Kidney tubule cell (primary cell): ENCODE measurements at regions not wholly inside any gene's neighbourhood (a gene's known extent, or its start where the extent isn't known, plus 50 kb on each side); places are given as distances from the start of the nearest gene placed in this dataset.

Experiments used
- DNase-seq: peaks from one replicate; pipeline ENCODE4 v3.0.0-alpha.2; 2018; ENCODE audit warnings: low spot score

DNA sequence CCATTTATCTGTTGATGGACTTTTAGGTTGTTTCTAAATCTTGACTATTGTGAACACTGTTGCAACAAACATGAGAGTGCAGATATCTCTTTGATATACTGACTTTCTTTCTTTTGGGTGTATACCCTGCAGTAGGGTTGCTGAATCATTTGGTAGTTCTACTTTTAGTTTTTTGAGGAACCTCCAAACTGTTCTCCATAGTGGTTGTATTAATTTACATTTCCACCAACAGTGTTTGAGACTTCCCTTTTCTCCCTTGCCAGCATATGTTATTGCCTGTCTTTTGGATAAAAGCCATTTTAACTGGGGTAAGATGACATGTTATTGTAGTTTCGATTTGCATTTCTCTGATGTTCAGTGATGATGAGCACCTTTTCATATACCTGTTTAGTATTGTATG lies 330.0 kb downstream of the DDX10 start:
- no peak for DNase-seq

DNA sequence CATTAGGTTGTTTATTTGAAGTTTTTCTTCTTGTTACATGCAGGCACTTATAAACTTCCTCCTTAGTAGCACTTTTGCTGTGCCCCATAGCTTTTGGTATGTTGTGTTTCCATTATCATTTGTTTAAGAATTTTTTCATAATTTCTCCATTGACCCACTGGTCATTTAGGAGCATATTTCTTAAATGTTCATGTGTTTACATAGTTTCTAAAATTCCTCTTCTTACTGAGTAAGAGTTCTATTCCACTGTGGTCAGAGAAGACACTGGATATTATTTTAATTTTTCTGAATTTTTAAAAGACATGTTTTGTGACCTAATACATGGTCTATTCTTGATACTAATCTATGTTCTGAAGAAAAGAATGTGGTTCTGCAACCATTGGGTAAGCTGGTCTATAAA lies 333.0 kb downstream of the DDX10 start:
- no peak for DNase-seq

DNA sequence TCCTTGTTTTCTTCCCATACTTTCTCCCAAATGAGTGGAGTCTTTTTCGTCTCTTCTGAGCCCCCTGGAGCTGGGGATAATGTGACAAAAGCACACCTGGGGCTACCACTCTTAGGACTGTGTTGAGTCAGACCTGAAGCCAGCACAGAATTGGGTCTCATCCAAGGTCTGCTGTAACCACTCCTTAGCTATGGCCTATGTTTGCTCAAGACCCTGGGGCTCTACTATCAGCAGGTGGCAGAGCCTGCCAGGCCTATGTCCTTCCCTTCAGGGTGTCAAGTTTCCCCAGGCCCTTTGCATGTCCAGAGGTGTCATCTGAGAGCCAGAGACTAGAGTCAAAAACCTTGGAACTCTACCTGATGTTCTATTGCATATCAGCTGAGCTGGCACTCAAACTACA lies 335.7 kb downstream of the DDX10 start:
- no peak for DNase-seq

DNA sequence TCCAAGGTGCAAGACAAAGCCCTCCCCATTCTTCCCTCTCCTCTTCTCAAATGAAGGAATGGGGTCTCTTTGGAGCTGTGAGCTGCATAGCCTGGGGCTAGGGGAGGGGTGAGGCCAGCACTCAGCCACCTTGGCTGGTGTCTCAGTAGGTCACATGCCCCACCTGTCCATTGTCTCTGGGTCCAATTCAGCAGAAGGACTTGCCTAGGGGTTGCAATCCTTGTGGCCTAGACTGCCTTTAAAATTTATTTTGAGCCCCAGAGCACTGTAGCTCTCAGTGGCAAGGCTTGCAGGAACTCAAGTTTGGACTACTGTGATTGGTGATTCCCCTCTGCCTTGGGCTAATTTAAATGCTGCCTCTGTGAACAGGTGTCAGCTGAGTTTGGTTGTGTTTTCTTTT lies 336.7 kb downstream of the DDX10 start:
- DNase-seq, result no peak

- no peak for DNase-seq
Observed at GRCh38 chr11:109012991-109013390, 348.1 kb downstream of the DDX10 start.

GRCh38 chr11:109015283-109015682 lies 350.4 kb downstream of the DDX10 start:
- no peak for DNase-seq

GRCh38 chr11:109016724-109017123 lies 351.9 kb downstream of the DDX10 start:
- no peak for DNase-seq

DNA sequence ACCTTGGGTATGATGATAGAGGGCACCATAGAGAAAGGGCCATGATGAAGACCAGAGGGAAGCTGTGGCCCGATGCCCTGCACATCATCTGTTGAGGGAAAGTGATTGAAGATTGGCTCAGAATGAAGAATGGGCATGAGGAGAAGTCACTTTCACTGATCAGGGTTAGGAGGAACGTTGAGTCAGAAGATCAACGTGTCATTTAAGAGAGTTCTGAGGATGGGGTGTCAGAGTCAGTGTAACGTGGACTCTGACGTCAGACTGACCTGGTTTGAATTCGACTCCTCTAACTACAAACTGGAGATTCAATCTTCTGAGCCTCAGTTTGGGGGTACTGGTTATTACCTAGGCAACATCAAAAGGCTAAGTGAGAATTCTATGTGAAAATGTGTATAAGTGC lies 352.6 kb downstream of the DDX10 start:
- no peak for DNase-seq

DNA sequence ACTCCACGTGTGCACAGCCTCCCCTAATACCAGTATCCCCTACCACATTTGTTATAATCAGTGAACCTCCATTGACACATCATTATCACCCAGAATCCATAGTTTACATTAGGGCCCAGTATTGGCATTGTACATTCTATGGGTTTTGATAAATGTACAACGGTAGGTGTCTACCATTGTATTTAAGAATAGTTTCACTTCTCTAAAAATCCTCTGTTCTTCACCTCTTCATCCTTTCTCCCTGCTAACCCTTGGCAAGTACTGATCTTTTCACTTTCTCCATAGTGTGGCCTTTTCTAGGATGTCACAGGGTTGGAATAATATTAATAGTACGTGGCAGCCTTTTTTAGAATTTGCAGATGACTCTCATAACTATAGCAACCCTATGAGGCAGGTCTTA lies 353.8 kb downstream of the DDX10 start:
- DNase-seq, result no peak

DNA sequence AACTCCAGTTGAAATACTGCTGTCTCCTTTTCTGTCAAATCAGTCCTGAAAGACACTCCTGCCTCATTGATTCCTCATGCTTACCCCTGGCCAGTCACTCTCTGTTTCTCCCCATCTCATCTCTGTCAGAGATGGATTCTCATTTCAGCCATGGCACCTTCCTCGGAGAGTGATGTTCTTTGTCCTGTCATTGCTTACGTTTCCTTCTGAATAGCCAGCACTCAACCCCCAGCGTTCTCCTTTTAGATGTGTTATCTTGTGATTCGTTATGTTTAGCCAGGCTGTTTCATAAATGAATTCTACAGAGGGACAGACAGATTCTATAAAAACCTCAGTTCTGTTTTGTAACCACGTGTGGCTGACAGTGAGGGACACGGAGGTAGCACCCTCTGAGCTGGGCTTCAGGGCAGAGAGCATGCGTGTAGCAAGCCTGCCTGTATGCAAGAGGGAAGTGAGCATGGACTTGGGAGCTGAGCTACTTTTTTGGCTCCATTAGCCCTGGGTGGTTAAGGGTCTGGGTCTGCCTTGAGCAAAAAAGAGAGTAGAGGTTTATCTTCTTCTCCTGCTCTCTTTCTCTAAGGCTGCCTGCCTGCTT lies 354.6 kb downstream of the DDX10 start:
- no peak for DNase-seq

DNA sequence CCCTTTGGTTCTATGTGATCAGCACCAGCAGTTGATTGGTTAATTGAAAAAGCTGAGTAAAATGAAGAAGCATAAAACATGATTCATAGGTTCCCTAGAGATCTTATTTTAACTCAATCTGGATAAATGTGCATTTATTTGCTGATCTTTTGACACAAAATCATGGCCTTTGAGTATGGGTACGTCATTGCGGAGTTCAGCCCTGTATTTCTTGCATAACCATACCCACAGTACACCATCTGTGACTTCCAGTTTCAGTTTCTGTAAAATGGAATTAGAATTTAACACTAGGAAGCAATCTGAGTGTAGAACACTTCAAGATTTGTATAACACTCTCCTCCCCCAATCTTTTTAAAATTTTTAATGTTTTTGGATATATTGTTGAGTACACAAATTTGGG lies 358.2 kb downstream of the DDX10 start:
- DNase-seq, result no peak

- no peak for DNase-seq
Observed at GRCh38 chr11:109026891-109027489, 362.1 kb downstream of the DDX10 start.

- DNase-seq, result peak; percentile 87
Observed at GRCh38 chr11:109027851-109028250, 363.0 kb downstream of the DDX10 start.

GRCh38 chr11:109029927-109030326 lies 365.1 kb downstream of the DDX10 start:
- no peak for DNase-seq

DNA sequence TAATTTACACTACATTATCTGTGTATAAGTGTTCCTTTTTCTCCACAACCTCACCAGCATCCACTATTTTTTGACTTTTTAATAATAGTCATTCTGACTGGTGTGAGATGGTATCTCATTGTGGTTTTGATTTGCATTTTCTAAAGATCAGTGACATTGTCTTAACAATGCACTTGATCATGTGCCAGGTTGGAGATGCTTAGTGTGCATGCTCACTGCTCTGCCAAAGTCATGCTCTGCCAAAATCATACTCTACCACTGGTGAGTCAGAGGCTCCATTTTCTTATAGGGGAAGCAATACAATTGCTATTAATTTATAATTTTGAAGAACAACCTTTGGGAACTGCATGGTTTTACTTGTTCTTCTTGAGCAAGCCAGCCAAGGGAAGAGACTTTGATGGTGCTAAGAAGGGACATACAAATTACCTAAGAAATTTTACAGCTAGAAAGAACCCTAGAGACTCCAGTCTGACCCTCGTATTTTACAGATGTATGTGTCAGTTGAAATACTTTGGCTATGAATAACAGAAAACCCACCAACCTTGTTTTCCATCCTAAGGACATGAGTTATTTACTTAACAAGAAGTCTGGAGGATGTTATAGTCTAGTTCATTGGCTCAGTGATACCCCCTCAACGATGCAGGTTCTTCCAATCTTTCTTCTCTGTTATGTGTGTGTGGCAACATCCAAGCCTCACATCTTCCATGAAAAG lies 368.9 kb downstream of the DDX10 start:
- peak; percentile 80 for DNase-seq

DNA sequence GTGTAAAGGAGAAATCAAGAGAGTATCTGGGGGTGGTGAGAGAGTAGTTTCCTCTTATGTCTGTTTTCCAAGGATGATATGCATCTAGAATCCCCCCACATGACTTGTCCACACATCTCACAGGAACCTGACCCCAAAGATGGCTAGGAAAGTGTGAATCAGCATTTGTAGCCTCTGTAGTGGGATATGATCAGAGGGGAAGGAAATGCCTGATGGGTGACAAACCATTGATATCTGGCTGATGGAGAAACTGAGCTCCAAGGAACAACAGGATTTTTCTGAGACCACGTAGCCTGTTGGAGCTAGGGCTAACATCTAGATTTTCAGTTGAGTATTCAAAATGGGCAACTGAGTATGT lies 369.4 kb downstream of the DDX10 start:
- no peak for DNase-seq

GRCh38 chr11:109035284-109035683 lies 370.4 kb downstream of the DDX10 start:
- DNase-seq, result no peak

DNA sequence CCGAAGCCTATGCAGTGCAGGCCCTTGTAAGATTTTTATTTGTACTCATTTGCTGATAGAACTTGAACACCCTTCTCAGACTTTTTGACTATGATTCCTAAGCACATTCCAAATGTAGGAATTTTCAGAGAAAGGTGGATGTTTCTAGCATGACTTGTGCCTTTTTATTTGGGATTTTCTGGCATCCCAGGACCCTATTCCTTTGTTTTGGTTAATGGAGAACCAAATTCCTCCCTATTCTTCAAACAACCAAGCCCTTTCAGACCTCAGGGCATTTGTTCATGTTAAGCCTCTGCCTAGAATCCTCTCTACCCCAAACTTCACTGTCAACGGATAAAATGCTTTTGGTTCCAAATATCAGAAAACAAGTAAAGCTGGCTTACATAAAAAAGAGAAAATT lies 371.1 kb downstream of the DDX10 start:
- DNase-seq, result no peak

GRCh38 chr11:109037856-109038780 lies 373.2 kb downstream of the DDX10 start:
- DNase-seq, result no peak

DNA sequence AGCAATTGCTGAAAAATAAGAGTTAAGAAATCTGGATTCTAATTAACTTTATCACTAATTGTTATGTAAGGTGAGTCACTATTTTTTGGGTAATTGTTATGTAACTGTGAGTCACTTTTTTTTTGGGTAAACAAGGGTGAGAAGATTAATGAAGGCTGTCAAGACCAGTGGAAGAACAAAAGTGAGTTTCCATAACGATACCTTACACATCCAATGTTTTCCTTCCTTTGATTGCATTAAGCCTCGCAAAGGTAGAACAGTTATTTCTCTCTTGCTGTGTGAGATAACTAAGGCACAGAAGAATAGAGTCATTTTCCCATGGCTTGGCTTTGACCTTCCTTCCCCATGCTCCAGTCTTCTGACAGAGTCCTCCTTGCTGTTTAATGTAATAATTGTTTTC lies 374.7 kb downstream of the DDX10 start:
- DNase-seq, result no peak

DNA sequence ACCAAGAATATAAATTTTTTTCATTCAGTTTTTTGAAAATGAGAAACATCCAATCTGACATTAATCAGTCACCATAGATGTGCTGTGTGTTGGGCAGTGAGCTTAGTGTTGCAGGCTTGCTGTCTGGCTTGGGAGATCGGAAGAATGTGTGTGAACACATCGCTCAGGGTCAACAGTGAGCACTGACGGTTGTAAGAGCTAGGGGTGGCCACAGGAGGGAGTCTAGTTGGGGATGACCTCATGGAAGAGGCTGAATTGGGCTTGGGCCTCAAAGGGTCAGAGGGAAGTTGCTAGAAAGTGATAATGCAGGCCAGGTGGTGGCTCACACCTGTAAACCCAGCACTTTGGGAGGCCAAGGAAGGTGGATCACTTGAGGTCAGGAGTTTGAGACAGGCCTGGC lies 375.4 kb downstream of the DDX10 start:
- DNase-seq, result no peak

DNA sequence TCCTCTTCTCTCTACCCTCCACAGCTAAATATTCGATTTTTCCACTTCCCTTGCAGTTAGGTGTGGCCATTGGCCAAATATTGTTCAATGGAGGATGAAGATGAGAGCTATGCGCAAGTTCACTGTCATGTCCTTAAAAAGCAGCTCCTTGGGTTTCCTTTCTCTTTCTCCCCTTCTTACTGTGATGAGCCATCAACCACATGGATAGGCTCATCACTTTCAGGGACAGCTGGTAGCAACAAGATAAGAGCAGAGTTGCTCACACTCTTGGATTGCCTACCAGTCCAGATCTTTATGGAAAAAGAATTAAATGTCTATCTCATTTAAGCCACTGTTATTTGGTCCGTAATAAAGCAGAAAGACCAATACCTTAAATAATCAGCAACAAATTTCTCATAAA lies 377.0 kb downstream of the DDX10 start:
- DNase-seq, result no peak

GRCh38 chr11:109043315-109043714 lies 378.4 kb downstream of the DDX10 start:
- DNase-seq, result no peak
